ENCODE measurements at regions not wholly inside any gene's neighbourhood (a gene's known extent, or its start where the extent isn't known, plus 50 kb on each side); places are given as distances from the start of the nearest gene placed in this dataset.

GRCh38 chr4:123747016-123747415 is 350.4 kb downstream of the SPRY1 start:
- DNase-seq (ENCODE audit: low read depth) = no peak

GRCh38 chr4:123748806-123749205 is 352.2 kb downstream of the SPRY1 start:
- DNase-seq (ENCODE audit: low read depth) = no peak

DNA sequence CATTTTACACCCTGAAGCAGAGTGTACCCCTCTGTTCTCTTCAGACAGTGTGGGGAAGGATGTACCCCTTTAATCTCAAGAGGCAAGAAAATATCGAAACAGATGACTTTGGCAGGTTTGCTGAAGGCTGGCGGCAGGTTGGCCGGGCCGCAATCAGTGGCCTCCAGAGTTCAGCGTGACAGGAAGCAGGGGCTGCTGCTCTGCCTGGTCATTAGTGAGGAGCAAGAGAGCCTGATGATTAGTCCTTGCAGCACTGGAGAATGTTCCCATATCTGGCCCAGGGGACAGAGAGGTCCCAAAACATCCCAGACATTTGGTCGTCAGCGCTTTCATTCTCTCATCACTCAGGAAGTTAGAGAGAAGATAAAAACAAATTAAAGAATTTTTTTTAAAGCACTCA is 352.8 kb downstream of the SPRY1 start:
- DNase-seq (ENCODE audit: low read depth) = no peak

GRCh38 chr4:123750044-123750443 is 353.4 kb downstream of the SPRY1 start:
- DNase-seq (ENCODE audit: low read depth) = no peak

DNA sequence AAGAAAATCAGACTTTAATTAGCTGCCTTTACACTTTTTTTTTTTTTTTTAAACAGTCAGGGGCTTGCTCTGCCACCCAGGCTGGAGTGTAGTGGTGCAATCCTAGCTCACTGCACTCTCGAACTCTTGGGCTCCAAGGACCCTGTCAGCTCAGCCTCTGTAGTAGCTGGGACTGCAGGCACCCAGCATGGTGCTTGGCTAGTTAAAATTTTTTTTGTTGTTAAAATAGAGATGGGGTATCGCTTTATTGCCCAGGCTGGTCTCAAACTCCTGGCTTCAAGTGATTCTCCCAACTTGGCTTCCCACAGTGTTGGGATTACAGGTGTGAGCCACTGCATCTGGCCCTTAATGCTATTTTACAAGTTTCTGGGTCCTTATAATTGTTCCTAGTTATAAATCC is 359.1 kb downstream of the SPRY1 start:
- DNase-seq (ENCODE audit: low read depth) = no peak

GRCh38 chr4:123767806-123768205 is 371.2 kb downstream of the SPRY1 start:
- DNase-seq (ENCODE audit: low read depth) = no peak

GRCh38 chr4:123770884-123771283 is 374.3 kb downstream of the SPRY1 start:
- DNase-seq (ENCODE audit: low read depth) = no peak

GRCh38 chr4:123776267-123776666 is 379.7 kb downstream of the SPRY1 start:
- DNase-seq (ENCODE audit: low read depth) = no peak

DNA sequence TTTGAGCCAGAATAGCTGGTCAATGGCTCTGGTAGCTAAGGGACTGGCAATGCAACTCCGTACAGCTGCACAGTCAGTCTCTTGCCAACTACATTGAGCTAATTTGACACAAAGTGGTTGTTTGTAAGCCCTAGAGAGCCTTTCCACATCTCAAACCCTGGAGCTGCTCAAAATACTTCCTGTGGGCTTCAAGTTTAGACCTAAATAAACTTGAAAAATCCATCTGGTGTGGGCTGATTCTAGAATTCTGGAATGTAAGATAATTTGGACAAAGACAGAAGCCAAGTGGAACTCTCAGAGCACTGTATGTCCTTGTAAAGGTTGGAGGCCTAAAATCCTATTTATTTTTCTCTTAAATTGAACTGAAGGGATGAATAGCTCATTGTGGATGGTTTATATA is 380.8 kb downstream of the SPRY1 start:
- no peak for DNase-seq (ENCODE audit: low read depth)

DNA sequence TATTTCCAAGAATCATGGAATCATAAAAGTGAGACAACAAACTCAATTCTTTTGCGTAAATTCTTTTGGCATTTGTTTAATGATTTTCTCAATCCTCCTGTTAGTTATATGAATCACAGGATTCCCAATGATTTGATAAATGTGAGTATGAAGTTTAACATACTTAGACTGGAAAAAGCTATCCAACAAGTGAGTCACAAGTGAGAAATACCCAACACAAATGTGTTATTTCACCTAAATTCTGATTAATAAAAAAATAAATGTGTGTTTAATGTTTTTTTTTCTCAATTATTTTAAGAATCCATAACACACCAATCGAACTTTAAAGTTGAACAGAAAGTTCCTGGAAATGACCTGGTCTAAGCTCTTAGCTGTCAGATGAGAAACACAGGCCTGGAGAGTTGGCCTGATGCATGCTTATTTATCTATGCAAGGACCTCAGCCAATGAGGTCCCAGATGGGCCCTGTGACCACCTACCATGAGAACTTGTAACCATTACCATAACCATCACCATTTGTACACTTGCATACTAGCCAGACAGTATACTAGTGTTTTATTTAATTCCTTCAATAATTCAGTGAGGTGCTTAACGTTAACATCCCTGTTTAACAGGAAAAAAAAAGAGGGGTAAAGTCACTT is 386.7 kb downstream of the SPRY1 start:
- no peak for DNase-seq (ENCODE audit: low read depth)

DNA sequence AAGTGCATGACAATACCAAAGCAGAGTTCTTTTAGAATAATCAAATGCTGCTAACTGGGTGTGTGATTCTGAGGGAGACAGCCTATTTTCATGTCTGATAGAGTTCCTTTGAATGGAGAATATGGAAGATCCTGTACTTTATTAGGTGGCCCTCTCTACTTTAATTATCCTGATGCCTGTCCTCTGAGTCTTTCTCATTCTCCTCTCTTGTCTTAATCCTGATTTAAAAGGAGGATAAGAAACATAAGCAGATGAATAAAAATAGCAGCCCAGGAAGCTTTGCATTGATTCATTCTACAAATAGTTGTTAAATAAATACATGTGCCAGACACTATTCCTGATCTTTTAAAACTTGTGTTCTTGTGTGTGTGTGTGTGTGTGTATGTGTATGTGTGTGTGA is 387.3 kb downstream of the SPRY1 start:
- no peak for DNase-seq (ENCODE audit: low read depth)

- no peak for DNase-seq (ENCODE audit: low read depth)
These were observed 388.0 kb downstream of the SPRY1 start for GRCh38 chr4:123784626-123785025.

GRCh38 chr4:123785538-123785937 is 388.9 kb downstream of the SPRY1 start:
- DNase-seq (ENCODE audit: low read depth) = no peak

GRCh38 chr4:123786163-123786915 is 389.7 kb downstream of the SPRY1 start:
- no peak for DNase-seq (ENCODE audit: low read depth)

DNA sequence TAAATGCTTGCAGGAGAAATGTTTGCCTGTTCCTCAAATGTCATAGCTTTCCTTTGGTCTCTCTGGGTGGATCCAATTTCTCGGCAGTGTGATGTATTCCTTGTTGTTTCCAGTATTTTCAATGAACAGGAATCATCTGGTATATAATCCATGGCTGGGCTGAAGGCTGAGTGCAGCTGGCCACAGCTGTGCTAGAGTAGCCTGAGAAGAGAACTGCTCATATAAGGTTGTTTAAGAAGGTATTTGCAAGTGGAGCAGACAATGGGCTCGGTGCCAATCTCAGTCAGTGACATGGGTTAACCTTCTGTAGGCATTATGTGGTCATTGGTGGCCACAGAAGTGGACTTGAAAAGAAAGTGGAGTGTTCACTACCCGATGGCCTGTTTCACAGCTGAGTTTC is 390.3 kb downstream of the SPRY1 start:
- DNase-seq (ENCODE audit: low read depth) = no peak

DNA sequence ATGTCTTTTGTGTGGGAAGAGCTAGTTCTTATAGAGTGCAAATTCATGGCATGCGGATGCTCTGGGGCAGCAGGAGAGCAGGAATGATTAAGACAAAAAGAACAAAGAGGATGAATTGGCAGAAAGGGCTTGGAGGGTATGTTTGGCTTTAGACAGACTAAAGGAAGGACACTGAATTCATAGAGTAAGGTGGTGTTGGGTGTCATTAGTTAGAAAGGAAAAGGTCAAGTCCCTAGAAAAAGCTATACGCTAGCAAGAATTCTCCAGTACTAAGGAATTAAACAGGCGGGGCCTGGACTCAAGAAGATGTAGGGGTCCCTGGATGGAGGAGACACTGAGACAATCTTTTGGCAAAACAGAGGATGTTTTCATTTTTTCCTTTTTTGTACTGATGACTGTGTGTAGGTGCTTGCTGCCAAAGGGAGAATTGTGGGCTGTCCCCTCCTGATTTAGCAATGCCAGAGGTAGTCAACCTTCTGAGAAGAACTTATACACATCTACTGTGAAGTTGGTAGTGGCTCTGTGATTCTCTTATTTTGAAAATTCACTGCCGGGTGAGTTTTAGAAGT is 391.0 kb downstream of the SPRY1 start:
- DNase-seq (ENCODE audit: low read depth) = no peak

GRCh38 chr4:123788577-123788976 is 392.0 kb downstream of the SPRY1 start:
- no peak for DNase-seq (ENCODE audit: low read depth)

DNA sequence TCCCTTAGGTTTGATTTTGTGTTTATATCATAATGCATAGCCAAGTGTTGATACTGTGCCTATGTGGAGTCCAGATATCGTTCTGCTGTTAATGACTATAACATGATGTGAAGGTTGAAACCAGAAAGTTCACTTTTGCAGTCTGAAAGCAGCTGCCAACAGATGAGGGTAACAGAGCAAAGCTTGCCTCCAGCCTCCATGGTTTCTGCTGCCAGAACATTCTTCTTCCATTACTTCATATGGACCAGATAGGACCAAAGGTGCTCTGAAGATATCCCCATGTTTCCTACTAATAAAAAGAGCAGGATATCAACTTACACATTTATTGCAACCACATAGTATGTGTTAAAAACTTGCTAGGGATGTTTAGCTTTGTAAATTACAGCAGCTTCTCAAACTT is 394.1 kb downstream of the SPRY1 start:
- DNase-seq (ENCODE audit: low read depth) = no peak

DNA sequence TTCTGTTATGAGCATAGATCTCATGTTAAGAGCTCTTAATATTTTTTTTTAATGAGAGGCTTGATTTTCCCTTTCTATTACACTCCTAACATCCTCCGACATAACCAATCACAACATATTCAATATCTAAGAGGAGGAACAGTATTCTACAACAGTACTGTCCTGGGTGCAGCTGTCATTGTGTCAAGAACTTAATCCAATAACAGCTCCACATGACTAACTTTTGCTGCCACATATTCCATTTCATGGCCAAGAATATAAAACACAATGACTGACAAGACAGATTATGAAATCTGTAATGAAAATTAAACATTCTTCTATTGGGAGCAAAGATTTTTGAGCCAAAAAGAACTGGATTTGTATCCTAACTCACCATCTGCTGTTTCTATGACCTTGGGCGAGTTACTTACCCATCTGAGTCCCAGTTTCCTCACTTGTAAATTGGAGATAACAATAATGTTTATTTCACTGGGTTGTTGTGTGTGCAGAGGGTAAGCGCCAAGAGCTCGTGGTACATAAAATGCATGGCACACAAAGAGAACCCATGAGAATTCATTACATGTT is 405.6 kb downstream of the SPRY1 start:
- no peak for DNase-seq (ENCODE audit: low read depth)

- no peak for DNase-seq (ENCODE audit: low read depth)
These were observed 406.3 kb downstream of the SPRY1 start for GRCh38 chr4:123802933-123803332.

DNA sequence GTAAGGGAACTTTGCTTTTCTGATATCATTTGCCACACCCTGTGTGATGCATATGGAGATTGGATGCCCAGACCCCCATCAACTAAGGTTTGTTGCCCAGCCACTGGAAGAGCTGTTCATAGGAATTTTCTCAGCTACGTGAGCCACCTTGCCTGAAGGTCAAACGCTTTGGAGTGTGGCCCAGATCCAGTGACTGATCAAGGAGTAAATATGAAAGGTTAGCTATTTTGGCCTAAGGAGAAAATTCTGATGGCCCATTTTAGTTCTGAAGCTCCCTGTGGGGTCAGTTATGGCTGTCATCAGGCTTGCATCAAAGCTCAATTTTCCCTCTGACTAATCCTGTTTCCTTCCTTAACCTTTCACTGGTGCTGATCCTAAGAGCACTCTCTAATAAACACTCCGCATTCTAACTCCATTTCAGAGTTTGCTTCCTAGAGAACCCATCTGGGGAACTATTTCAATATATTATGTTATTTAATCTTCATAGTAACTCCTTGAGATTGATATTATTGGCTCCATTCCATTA is 407.7 kb downstream of the SPRY1 start:
- no peak for DNase-seq (ENCODE audit: low read depth)

GRCh38 chr4:123806056-123806455 is 409.5 kb downstream of the SPRY1 start:
- no peak for DNase-seq (ENCODE audit: low read depth)

- no peak for DNase-seq (ENCODE audit: low read depth)
These were observed 410.6 kb downstream of the SPRY1 start for GRCh38 chr4:123807187-123807586.

Data from activated T-helper 1 cell treated with Interleukin-2 at 50 U/mL for 16 hours (primary cell).